ENCODE measurements at regions not wholly inside any gene's neighbourhood (a gene's known extent, or its start where the extent isn't known, plus 50 kb on each side); places are given as distances from the start of the nearest gene placed in this dataset.
A peak's percentile ranks its signal among the peaks of the same experiment; 100 is the strongest.

DNA sequence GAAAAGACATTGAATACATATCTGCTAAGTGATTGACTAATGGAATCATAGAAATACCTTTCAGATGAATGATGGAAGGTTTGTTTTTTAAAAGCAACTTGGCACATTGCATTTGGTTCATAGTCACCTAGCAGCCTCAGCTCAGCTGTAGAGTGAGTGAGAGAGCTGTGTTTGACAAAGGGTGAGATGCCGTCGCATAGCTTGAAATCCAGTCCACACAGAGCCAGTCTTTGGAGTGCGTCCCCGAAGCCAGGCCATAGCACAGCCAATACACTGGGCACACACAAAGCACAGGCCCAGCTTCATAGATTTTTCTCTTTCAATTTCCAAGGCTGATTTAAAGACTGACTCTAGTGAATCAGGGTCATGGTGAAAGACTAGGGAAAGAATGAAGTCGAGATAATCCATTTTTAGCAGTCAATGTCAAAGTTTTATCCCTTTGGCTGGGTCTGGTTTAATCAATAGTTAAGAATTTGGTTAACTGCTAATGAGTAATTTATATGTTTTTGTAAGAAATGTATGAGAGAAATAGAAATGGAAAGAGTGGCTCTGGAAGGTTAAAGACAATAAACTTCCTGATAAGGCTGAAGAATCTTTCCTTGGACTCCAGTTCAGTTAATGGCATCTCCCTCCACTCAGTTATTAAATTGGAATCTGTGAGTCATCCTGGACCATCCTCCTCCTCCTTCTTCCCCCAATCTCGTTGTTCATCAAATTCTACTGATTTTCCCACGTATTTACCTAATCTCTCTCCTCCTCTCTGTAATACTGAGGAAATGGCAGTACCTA lies 101.2 kb upstream of the IRF2BP2 start:
- H3K4me3 ChIP-seq (ENCODE audit: low read depth, poor library complexity, severe bottlenecking), result no peak overlapping the region
- intact Hi-C loops (cut with DNase I; ENCODE audit: low total_unique reads), result no loop called here
- 86% methylated on average over 7 of the region's 7 CpGs for WGBS, 2 donors
- DNase-seq (ENCODE audit: low spot score in 2 of 2), result peak in 1 of 2 donors; percentile 53
- TF ChIP-seq POLR2A (IDR thresholded peaks at IDR 0.05), result no peak
- TF ChIP-seq, protein P1, sequence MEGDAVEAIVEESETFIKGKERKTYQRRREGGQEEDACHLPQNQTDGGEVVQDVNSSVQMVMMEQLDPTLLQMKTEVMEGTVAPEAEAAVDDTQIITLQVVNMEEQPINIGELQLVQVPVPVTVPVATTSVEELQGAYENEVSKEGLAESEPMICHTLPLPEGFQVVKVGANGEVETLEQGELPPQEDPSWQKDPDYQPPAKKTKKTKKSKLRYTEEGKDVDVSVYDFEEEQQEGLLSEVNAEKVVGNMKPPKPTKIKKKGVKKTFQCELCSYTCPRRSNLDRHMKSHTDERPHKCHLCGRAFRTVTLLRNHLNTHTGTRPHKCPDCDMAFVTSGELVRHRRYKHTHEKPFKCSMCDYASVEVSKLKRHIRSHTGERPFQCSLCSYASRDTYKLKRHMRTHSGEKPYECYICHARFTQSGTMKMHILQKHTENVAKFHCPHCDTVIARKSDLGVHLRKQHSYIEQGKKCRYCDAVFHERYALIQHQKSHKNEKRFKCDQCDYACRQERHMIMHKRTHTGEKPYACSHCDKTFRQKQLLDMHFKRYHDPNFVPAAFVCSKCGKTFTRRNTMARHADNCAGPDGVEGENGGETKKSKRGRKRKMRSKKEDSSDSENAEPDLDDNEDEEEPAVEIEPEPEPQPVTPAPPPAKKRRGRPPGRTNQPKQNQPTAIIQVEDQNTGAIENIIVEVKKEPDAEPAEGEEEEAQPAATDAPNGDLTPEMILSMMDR (IDR thresholded peaks at IDR 0.05), result no peak

DNA sequence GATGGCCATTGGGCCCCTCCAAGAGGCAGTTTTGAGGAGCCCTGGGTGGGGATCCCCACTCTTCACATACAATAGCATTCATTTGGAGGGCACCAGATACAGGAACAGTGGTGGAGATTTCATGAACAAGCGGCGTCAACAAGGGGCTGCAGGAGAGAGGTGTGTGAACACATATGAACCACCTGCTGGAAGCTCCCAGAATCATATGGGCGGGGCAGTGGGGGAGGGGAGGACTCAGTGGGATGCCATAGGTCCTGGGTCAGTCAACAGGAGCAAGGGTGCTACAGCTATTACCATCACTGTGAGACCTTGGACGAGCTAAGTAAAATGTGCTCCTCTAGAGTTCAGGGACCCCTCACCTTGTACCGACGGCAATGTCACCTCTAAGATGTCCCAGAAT lies 100.4 kb upstream of the IRF2BP2 start:
- no peak overlapping the region for H3K4me3 ChIP-seq (ENCODE audit: low read depth, poor library complexity, severe bottlenecking)
- intact Hi-C loops (cut with DNase I; ENCODE audit: low total_unique reads), result no loop called here
- DNase-seq (ENCODE audit: low spot score in 2 of 2), result peak in 1 of 2 donors; percentile 67
- TF ChIP-seq POLR2A (IDR thresholded peaks at IDR 0.05), result no peak
- TF ChIP-seq, protein P1 (IDR thresholded peaks at IDR 0.05), result no peak
- 96 to 98% methylated on average over 6 of the region's 6 CpGs for WGBS, 2 donors

DNA sequence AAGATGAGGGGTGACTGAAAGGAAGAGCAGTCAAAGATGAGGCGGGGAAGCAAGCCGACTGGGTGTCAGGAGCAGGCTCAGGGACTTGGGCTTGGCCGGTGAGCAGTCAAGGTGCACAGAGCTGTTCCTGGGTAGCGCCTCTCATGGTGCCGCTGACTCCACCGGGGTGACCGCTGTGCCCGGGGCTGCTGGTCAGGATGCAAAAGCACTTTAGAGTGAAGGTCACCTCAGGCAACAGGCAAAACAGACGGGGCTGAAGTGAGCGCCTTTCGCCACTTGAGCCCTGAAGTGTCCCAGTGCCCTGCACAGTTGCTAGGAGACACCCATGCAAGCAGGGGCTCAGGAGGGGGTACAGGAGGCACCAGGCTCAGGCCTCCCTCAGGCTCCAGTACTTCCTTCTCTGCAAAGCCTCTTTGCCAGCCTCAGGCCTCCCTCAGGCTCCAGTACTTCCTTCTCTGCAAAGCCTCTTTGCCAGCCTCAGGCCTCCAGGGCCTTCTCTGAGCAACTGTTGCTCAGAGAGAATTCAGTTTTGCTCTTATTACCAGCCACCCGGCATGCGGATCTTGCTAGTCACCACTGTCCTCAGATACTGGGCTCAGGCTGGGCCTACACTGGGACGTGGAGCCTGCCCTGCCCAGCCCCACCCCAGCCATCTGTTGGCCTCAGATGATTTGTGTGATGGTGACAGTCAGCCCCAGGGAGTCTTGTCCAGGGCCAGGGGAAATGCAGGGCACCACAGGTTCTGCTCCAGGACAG lies 99.7 kb upstream of the IRF2BP2 start:
- H3K4me3 ChIP-seq (ENCODE audit: low read depth, poor library complexity, severe bottlenecking), result no peak overlapping the region
- TF ChIP-seq, protein P1 (IDR thresholded peaks at IDR 0.05), result no peak
- TF ChIP-seq POLR2A (IDR thresholded peaks at IDR 0.05), result no peak
- 85 to 87% methylated on average over 13 to 14 of the region's 14 CpGs for WGBS, 2 donors
- intact Hi-C loops (cut with DNase I; ENCODE audit: low total_unique reads), result no loop called here
- peak in 1 of 2 donors; percentile 79 for DNase-seq (ENCODE audit: low spot score in 2 of 2)

DNA sequence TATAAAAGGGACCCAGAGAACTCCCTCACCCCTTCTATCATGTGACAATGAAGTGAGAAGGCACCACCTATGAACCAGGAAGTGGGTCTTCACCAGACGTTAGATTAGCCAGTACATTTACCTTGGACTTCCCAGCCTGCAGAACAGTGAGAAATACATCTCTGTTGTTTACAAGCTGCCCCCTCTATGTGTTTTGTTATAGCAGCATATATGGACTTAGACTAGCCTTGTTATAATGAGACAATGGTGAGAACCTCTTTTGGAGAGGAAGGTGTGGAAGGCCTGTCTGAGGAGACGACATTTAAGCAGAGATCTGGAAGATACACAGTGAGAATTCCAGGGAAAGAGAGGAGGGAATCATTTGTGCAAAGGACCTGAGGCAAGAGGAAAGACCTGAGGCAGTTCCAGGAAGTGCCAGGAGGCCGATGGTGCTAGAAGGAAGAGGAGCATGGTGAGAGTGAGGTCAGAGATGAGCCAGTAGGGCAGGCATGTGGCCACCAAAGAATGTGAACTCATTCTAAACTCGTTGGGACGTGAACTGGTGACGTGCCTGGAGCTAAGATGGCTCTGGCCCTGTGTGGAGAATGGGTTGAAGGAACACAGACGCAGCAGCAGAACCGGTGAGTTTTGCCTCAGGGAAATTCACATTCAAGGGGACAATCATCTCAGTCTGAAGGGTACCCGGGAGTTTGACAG lies 98.9 kb upstream of the IRF2BP2 start:
- TF ChIP-seq, protein P1 (IDR thresholded peaks at IDR 0.05), result no peak
- TF ChIP-seq POLR2A (IDR thresholded peaks at IDR 0.05), result no peak
- no peak overlapping the region for H3K4me3 ChIP-seq (ENCODE audit: low read depth, poor library complexity, severe bottlenecking)
- intact Hi-C loops (cut with DNase I; ENCODE audit: low total_unique reads), result no loop called here
- WGBS, 2 donors, result 65% methylated on average over 9 of the region's 9 CpGs
- DNase-seq (ENCODE audit: low spot score in 2 of 2), result no peak

DNA sequence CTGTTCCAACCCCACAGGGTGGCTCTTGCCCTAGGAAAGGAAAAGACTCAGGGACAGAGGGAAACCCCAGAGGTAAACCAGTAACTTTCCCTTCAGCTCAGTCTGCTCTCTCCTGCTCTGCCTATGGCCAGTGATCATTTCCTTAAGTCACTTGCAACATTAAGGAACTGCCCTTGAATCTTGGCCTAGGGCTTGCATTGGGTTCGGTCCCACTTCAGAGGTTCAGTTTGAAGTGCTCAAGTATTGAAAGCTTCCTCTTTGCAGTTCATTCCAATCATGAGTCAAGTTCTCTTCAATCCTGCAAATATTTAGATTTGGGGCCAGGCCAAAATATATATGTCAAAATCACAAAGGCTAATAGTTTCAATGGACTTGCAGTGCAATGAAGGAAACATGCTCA lies 97.7 kb upstream of the IRF2BP2 start:
- DNase-seq (ENCODE audit: low spot score in 2 of 2), result no peak
- WGBS, 2 donors, result 60 to 75% methylated on average over 1 of the region's 1 CpG
- H3K4me3 ChIP-seq (ENCODE audit: low read depth, poor library complexity, severe bottlenecking), result no peak overlapping the region
- TF ChIP-seq, protein P1 (IDR thresholded peaks at IDR 0.05), result no peak
- TF ChIP-seq POLR2A (IDR thresholded peaks at IDR 0.05), result no peak
- intact Hi-C loops (cut with DNase I; ENCODE audit: low total_unique reads), result no loop called here
